Neural cell (in vitro differentiated cells): ENCODE measurements at regions not wholly inside any gene's neighbourhood (a gene's known extent, or its start where the extent isn't known, plus 50 kb on each side); places are given as distances from the start of the nearest gene placed in this dataset.

ENCODE experiments used
- H2AFZ ChIP-seq: fragments of 200-600, 300-800 bp; sonication (generic), shearing (Covaris generic); 2 replicates; pipeline ENCODE4 v1.6.0; 2014; ENCODE audit warnings: low read depth, mild to moderate bottlenecking, antibody characterized with exemption, low read length, moderate library complexity
- H3F3A ChIP-seq: fragments of 200-600 bp; shearing (Covaris generic); 2 replicates; pipeline ENCODE4 v1.6.1; 2016; ENCODE audit warnings: mild to moderate bottlenecking, moderate library complexity, mixed read lengths, antibody characterized with exemption, low read length; ENCODE audit not compliant: insufficient read depth, poor library complexity, severe bottlenecking
- H3K27ac ChIP-seq: fragments of 200-600, 300-800 bp; sonication (generic), shearing (Covaris generic); 2 replicates; pipeline ENCODE4 v1.5.1; 2014; ENCODE audit warnings: mild to moderate bottlenecking, low read length, moderate library complexity
- H3K27me3 ChIP-seq: fragments of 300-800, 200-600 bp; sonication (generic), shearing (Covaris generic); 2 replicates; pipeline ENCODE4 v1.6.0; 2014; ENCODE audit warnings: mild to moderate bottlenecking, low read depth, low read length, moderate library complexity; ENCODE audit not compliant: insufficient read depth
- H3K36me3 ChIP-seq: fragments of 300-800, 200-600 bp; sonication (generic), shearing (Covaris generic); 2 replicates; pipeline ENCODE4 v1.5.1; 2014; ENCODE audit warnings: mild to moderate bottlenecking, antibody characterized with exemption, low read length, moderate library complexity; ENCODE audit not compliant: insufficient read depth
- H3K4me2 ChIP-seq: fragments of 300-800, 200-600 bp; sonication (generic), shearing (Covaris generic); 2 replicates; pipeline ENCODE4 v1.6.0; 2014; ENCODE audit warnings: mild to moderate bottlenecking, low read length
- H3K4me3 ChIP-seq: fragments of 300-800, 200-600 bp; sonication (generic), shearing (Covaris generic); 2 replicates; pipeline ENCODE4 v1.5.1; 2014; ENCODE audit warnings: mild to moderate bottlenecking, low read length, moderate library complexity
- H3K79me2 ChIP-seq: fragments of 200-600 bp; shearing (Covaris generic); replicated peaks from 2 replicates; pipeline ENCODE4 v1.6.0; 2014; ENCODE audit warnings: mild to moderate bottlenecking, low read length, moderate library complexity; ENCODE audit not compliant: insufficient read depth
- H3K9ac ChIP-seq: fragments of 300-800, 200-600 bp; sonication (generic), shearing (Covaris generic); 2 replicates; pipeline ENCODE4 v1.6.1; 2016; ENCODE audit warnings: mild to moderate bottlenecking, low read length, mixed read lengths
- H3K9me2 ChIP-seq: fragments of 200-600 bp; shearing (Covaris generic); 2 replicates; pipeline ENCODE4 v1.6.1; 2016; ENCODE audit warnings: mild to moderate bottlenecking, low read length, mixed read lengths; ENCODE audit not compliant: insufficient read depth
- H3K9me3 ChIP-seq: fragments of 200-600, 300-800 bp; sonication (generic), shearing (Covaris generic); 2 replicates; pipeline ENCODE4 v1.6.1; 2016; ENCODE audit warnings: mild to moderate bottlenecking, mixed run types, low read length, moderate library complexity, mixed read lengths
- H4K20me1 ChIP-seq: fragments of 200-600 bp; shearing (Covaris generic); 2 replicates; pipeline ENCODE4 v1.6.1; 2016; ENCODE audit warnings: mild to moderate bottlenecking, mixed run types; ENCODE audit not compliant: insufficient read depth
- CTCF ChIP-seq: fragments of 450-650 bp; IDR thresholded peaks from 2 replicates; pipeline ENCODE4 v1.5.1; 2014; ENCODE audit warnings: antibody characterized with exemption, mild to moderate bottlenecking, moderate library complexity; ENCODE audit not compliant: poor library complexity, severe bottlenecking
- EP300 ChIP-seq: fragments of 450-650 bp; conservative IDR thresholded peaks from 2 replicates; pipeline ENCODE4 v1.6.1; 2014; ENCODE audit warnings: antibody characterized with exemption, mild to moderate bottlenecking, moderate library complexity; ENCODE audit not compliant: poor library complexity, severe bottlenecking
- EZH2 ChIP-seq: fragments of 200-600, 300-800 bp; shearing (Covaris generic), sonication (generic); IDR thresholded peaks from 2 replicates; pipeline ENCODE4 v1.6.1; 2014; ENCODE audit warnings: antibody characterized with exemption, low read length, borderline replicate concordance, mild to moderate bottlenecking; ENCODE audit not compliant: insufficient read depth, poor library complexity, severe bottlenecking
- MXI1 ChIP-seq: fragments of 450-650 bp; conservative IDR thresholded peaks from 2 replicates; pipeline ENCODE4 v1.6.1; 2014; ENCODE audit warnings: antibody characterized with exemption, mild to moderate bottlenecking; ENCODE audit not compliant: poor library complexity, severe bottlenecking
- POLR2AphosphoS5 ChIP-seq: IDR thresholded peaks from 2 replicates; pipeline ENCODE4 v1.6.1; 2012
- RAD21 ChIP-seq: fragments of 450-650 bp; conservative IDR thresholded peaks from 2 replicates; pipeline ENCODE4 v1.6.1; 2014; ENCODE audit warnings: antibody characterized with exemption, mild to moderate bottlenecking, moderate library complexity
- REST ChIP-seq: IDR thresholded peaks from 2 replicates; pipeline ENCODE4 v1.6.1; 2012; ENCODE audit warnings: borderline replicate concordance
- SMC3 ChIP-seq: fragments of 450-650 bp; conservative IDR thresholded peaks from 2 replicates; pipeline ENCODE4 v1.6.1; 2014; ENCODE audit warnings: antibody characterized with exemption, mild to moderate bottlenecking, moderate library complexity; ENCODE audit not compliant: poor library complexity
- TAF1 ChIP-seq: IDR thresholded peaks from 2 replicates; pipeline ENCODE4 v1.6.1; 2012; ENCODE audit warnings: low read depth

GRCh38 chr5:21126236-21126635 lies 1138.2 kb upstream of the CDH18 start:
- Histone ChIP-seq H3K79me2 (no peaks in the 10 kb centered on the region), H3K9ac (no peak overlapping the region), H3K9me3 (no peaks in the 10 kb centered on the region), H3K4me3 (no peak overlapping the region), H3K36me3 (no peaks in the 10 kb centered on the region), H4K20me1 (no peaks in the 10 kb centered on the region), H3K9me2 (no peaks in the 10 kb centered on the region), H3K4me2 (no peak overlapping the region), H3F3A (no peaks in the 10 kb centered on the region), H3K27me3 (no peaks in the 10 kb centered on the region), H2AFZ (no peak overlapping the region), H3K27ac (no peak overlapping the region)
- TF ChIP-seq SMC3 = no peak
- TF ChIP-seq RAD21 = no peak
- no peak for TF ChIP-seq MXI1
- TF ChIP-seq REST = no peak
- TF ChIP-seq EZH2 = no peak
- TF ChIP-seq CTCF = no peak
- TF ChIP-seq POLR2AphosphoS5 = no peak
- TF ChIP-seq EP300 = no peak
- TF ChIP-seq TAF1 = no peak

- Histone ChIP-seq H3K27ac (no peak overlapping the region), H3K4me2 (no peak overlapping the region), H3K36me3 (no peaks in the 10 kb centered on the region)
Measured at GRCh38 chr5:21125238-21125983, 1137.4 kb upstream of the CDH18 start.

More at GRCh38 chr5:21125238-21125983, 1137.4 kb upstream of the CDH18 start:
- Histone ChIP-seq H3K9me2 (no peaks in the 10 kb centered on the region), H3K79me2 (no peaks in the 10 kb centered on the region), H3K27me3 (no peaks in the 10 kb centered on the region), H3K9ac (no peak overlapping the region), H2AFZ (no peak overlapping the region), H3F3A (no peaks in the 10 kb centered on the region), H4K20me1 (no peaks in the 10 kb centered on the region), H3K9me3 (no peaks in the 10 kb centered on the region), H3K4me3 (no peak overlapping the region)
- TF ChIP-seq EP300 (no peak), MXI1 (no peak), CTCF (no peak), POLR2AphosphoS5 (no peak), EZH2 (no peak), SMC3 (no peak), TAF1 (no peak), RAD21 (no peak), REST (no peak)
